HCT116 (cell line): ENCODE measurements at regions not wholly inside any gene's neighbourhood (a gene's known extent, or its start where the extent isn't known, plus 50 kb on each side); places are given as distances from the start of the nearest gene placed in this dataset.

Source experiments
- ATAC-seq: fragments of 200-7000 bp; cut with Tn5 transposase; 2 replicates; pipeline ENCODE4 v1.9.1; 2020; ENCODE audit warnings: mild to moderate bottlenecking, moderate library complexity
- BruUV-seq: library from RNA; stranded (reverse); fragments of 400-500 nt; replicated peaks from 2 replicates; lab custom pipeline; 2021; lab: Mats Ljungman, UMichigan
- CTCF ChIA-PET: fragments of 300-600 bp; sonication (Branson Sonifier 250); formaldehyde crosslinking; loops from one replicate; lab custom pipeline; 2021; ENCODE audit warnings: antibody characterized with exemption; lab: Charles Lee
- POLR2A ChIA-PET: fragments of 300-600, 350-600 bp; sonication (Branson Sonifier 250); formaldehyde crosslinking; loops from one replicate; lab custom pipeline; 2021; ENCODE audit warnings: antibody characterized with exemption; lab: Charles Lee
- RAD21 ChIA-PET, 2 experiments: fragments of 300-600 bp; sonication (Branson Sonifier 250); formaldehyde crosslinking; loops; one replicate each; lab custom pipeline; 2023; ENCODE audit warnings: low total read pairs in 2 of 2; ENCODE audit not compliant: uncharacterized antibody in 2 of 2, unreplicated experiment in 2 of 2, low non-redundant PET in 1 of 2; lab: Charles Lee
- DNase-seq: peaks from one replicate; pipeline ENCODE4 v3.0.0-alpha.2; 2010; ENCODE audit warnings: low read depth, low spot score
- H2AFZ ChIP-seq: fragments of 200-600 bp; shearing (Covaris generic), sonication (generic); 2 replicates; pipeline ENCODE4 v1.6.1; 2017; ENCODE audit warnings: low read depth, mixed run types, mixed read lengths, antibody characterized with exemption, low read length; ENCODE audit not compliant: poor library complexity, severe bottlenecking
- H3K27ac ChIP-seq: 2 replicates; pipeline ENCODE4 v1.5.1; 2012; ENCODE audit warnings: low read depth, low read length
- H3K27me3 ChIP-seq: fragments of 200-600 bp; sonication (generic); 2 replicates; pipeline ENCODE4 v1.6.1; 2016; ENCODE audit warnings: mixed run types, low read length, mixed read lengths; ENCODE audit not compliant: insufficient read depth
- H3K36me3 ChIP-seq, 2 experiments: fragments of 200-500 bp in 1 of 2; fragments of 200-600 bp in 1 of 2; sonication (Bioruptor generic) in 1 of 2; sonication (generic) in 1 of 2; 2 replicates each; pipeline versions ENCODE4 v1.5.1 to v1.6.1; 2014 to 2016; ENCODE audit warnings: low read length in 2 of 2, inconsistent platforms in 1 of 2, mixed read lengths in 1 of 2, mixed run types in 1 of 2; ENCODE audit not compliant: insufficient read depth in 2 of 2, control insufficient read depth in 1 of 2
- H3K4me1 ChIP-seq, 2 experiments: fragments of 200-600 bp in 1 of 2; sonication (generic) in 1 of 2; 2 replicates each; pipeline versions ENCODE4 v1.5.1 to v1.6.1; 2012 to 2017; ENCODE audit warnings: low read length in 2 of 2, inconsistent platforms in 1 of 2, mild to moderate bottlenecking in 1 of 2, mixed read lengths in 1 of 2, mixed run types in 1 of 2, moderate library complexity in 1 of 2; ENCODE audit not compliant: insufficient read depth in 2 of 2, control insufficient read depth in 1 of 2
- H3K4me2 ChIP-seq: fragments of 200-600 bp; sonication (generic); 2 replicates; pipeline ENCODE4 v1.6.1; 2017; ENCODE audit warnings: mixed run types, low read length, mixed read lengths
- H3K4me3 ChIP-seq, 2 experiments: fragments of 200-600 bp in 1 of 2; sonication (generic) in 1 of 2; replicated peaks in 1 of 2; 2 replicates each; pipeline ENCODE4 v1.5.1; 2011 to 2016; ENCODE audit warnings: low read length in 2 of 2, control low read depth in 1 of 2, low read depth in 1 of 2, mild to moderate bottlenecking in 1 of 2, mixed read lengths in 1 of 2, mixed run types in 1 of 2
- H3K79me2 ChIP-seq: fragments of 200-600 bp; sonication (generic); 2 replicates; pipeline ENCODE4 v1.6.1; 2017; ENCODE audit warnings: mild to moderate bottlenecking, mixed run types, low read length, moderate library complexity, mixed read lengths; ENCODE audit not compliant: insufficient read depth
- H3K9ac ChIP-seq: fragments of 200-600 bp; sonication (generic); 2 replicates; pipeline ENCODE4 v1.6.1; 2016; ENCODE audit warnings: low read length, mixed read lengths
- H3K9me2 ChIP-seq: fragments of 200-600 bp; sonication (generic), shearing (Covaris generic); 2 replicates; pipeline ENCODE4 v1.6.1; 2017; ENCODE audit warnings: mixed run types, mild to moderate bottlenecking, moderate library complexity; ENCODE audit not compliant: insufficient read depth
- H3K9me3 ChIP-seq, 2 experiments: fragments of 200-500 bp in 1 of 2; fragments of 200-600 bp in 1 of 2; sonication (Bioruptor generic) in 1 of 2; sonication (generic) in 1 of 2; 2 replicates each; pipeline ENCODE4 v1.6.1; 2014 to 2017; ENCODE audit warnings: low read length in 2 of 2, mixed read lengths in 2 of 2, inconsistent platforms in 1 of 2, low read depth in 1 of 2, mild to moderate bottlenecking in 1 of 2, mixed run types in 1 of 2, moderate library complexity in 1 of 2; ENCODE audit not compliant: control insufficient read depth in 1 of 2, insufficient read depth in 1 of 2
- H4K20me1 ChIP-seq: fragments of 200-600 bp; sonication (generic), shearing (Covaris generic); 2 replicates; pipeline ENCODE4 v1.6.1; 2017; ENCODE audit warnings: mixed run types, mild to moderate bottlenecking, moderate library complexity; ENCODE audit not compliant: insufficient read depth
- ATF3 ChIP-seq: IDR thresholded peaks from 2 replicates; pipeline ENCODE4 v1.6.1; 2012
- CEBPB ChIP-seq: IDR thresholded peaks from 2 replicates; pipeline ENCODE4 v1.6.1; 2012; ENCODE audit warnings: low read depth
- CTCF ChIP-seq, 3 experiments: fragments of 200-600 bp in 1 of 3; sonication (generic) in 1 of 3; IDR thresholded peaks in 2 of 3; conservative IDR thresholded peaks in 1 of 3; 2 replicates each; pipeline ENCODE4 v1.5.1; 2012 to 2017; ENCODE audit warnings: low read depth in 2 of 3, low read length in 2 of 3, antibody characterized with exemption in 1 of 3, borderline replicate concordance in 1 of 3, control low read depth in 1 of 3, mild to moderate bottlenecking in 1 of 3, mixed read lengths in 1 of 3, mixed run types in 1 of 3, moderate library complexity in 1 of 3; ENCODE audit not compliant: insufficient read depth in 1 of 3
- ELF1 ChIP-seq: IDR thresholded peaks from 2 replicates; pipeline ENCODE4 v1.6.1; 2012; ENCODE audit warnings: low read depth, borderline replicate concordance
- FOSL1 ChIP-seq: IDR thresholded peaks from 2 replicates; pipeline ENCODE4 v1.6.1; 2012; ENCODE audit warnings: low read depth
- MAX ChIP-seq: IDR thresholded peaks from 2 replicates; pipeline ENCODE4 v1.6.1; 2012
- POLR2A ChIP-seq: IDR thresholded peaks from 2 replicates; pipeline ENCODE4 v1.7.0; 2011; ENCODE audit warnings: borderline replicate concordance; ENCODE audit not compliant: insufficient read depth, insufficient read length; ENCODE audit errors: extremely low read depth
- REST ChIP-seq: IDR thresholded peaks from 2 replicates; pipeline ENCODE4 v1.6.1; 2012; ENCODE audit warnings: low read depth
- SIN3A ChIP-seq: IDR thresholded peaks from 2 replicates; pipeline ENCODE4 v1.6.1; 2012; ENCODE audit warnings: low read depth
- YY1 ChIP-seq: IDR thresholded peaks from 2 replicates; pipeline ENCODE4 v1.6.1; 2011; ENCODE audit warnings: low read length, low read depth, moderate library complexity, mild to moderate bottlenecking; ENCODE audit not compliant: insufficient replicate concordance; ENCODE audit errors: extremely low read depth
- ZBTB33 ChIP-seq: IDR thresholded peaks from 2 replicates; pipeline ENCODE4 v1.6.1; 2011; ENCODE audit warnings: mild to moderate bottlenecking, low read length, moderate library complexity; ENCODE audit not compliant: insufficient replicate concordance; ENCODE audit errors: extremely low read depth
- ZFX ChIP-seq: fragments of 450-650 bp; IDR thresholded peaks from 2 replicates; pipeline ENCODE4 v1.6.1; 2017
- intact Hi-C: fragments of 100-400 bp; cut with micrococcal nuclease; formaldehyde crosslinking; loops from 2 replicates; pipeline ENCODE4 v1.10.0; 2022

GRCh38 chr6:130755368-130756034 lies 71.7 kb upstream of the SMLR1 start:
- ATAC-seq (no peak), DNase-seq (no peak)
- POLR2A ChIA-PET = no interaction called here
- Histone ChIP-seq H3K27ac (no peak overlapping the region), H3K4me2 (no peak overlapping the region), H3K9ac (no peak overlapping the region), H4K20me1 (no peaks in the 10 kb centered on the region), H3K9me2 (no peaks in the 10 kb centered on the region), H3K4me3 (no peak overlapping the region), H2AFZ (no peak overlapping the region), H3K4me1 (no peaks in the 10 kb centered on the region), H3K36me3 (no peaks in the 10 kb centered on the region), H3K27me3 (no peaks in the 10 kb centered on the region), H3K79me2 (no peaks in the 10 kb centered on the region), H3K9me3 (no peaks in the 10 kb centered on the region)
- CTCF ChIA-PET = no interaction called here
- no TSS peak for BruUV-seq
- TF ChIP-seq SIN3A (no peak), YY1 (no peak), CEBPB (no peak), ATF3 (no peak), CTCF (IDR thresholded peaks at IDR 0.05 in 2 of 3, conservative IDR thresholded peaks at IDR 0.05 in 1 of 3; ENCODE audit: borderline replicate concordance in 1 of 3, insufficient read depth in 1 of 3, low read depth in 2 of 3, low read length in 2 of 3) (no peak), MAX (no peak), ZFX (no peak), REST (no peak), FOSL1 (no peak), ZBTB33 (no peak), ELF1 (no peak), POLR2A (no peak)
- intact Hi-C loops = loop anchor here (5.0 kb wide), 1 partner anchor 433 kb away; no protein-coding TSS in a partner anchor
- RAD21 ChIA-PET = no interaction called here
